GM23338 (cell line): ENCODE measurements at regions not wholly inside any gene's neighbourhood (a gene's known extent, or its start where the extent isn't known, plus 50 kb on each side); places are given as distances from the start of the nearest gene placed in this dataset.
A peak's percentile ranks its signal among the peaks of the same experiment; 100 is the strongest.
"Not testable (repeated sequence)": the region's sequence is repeated elsewhere in the genome, so short reads cannot be mapped to it uniquely, and the experiment has no call there.

Source experiments
- ATAC-seq: fragments of 200-7000 bp; cut with Tn5 transposase; 3 replicates; pipeline ENCODE4 v1.9.1; 2020
- DNase-seq: peaks from one replicate; pipeline ENCODE4 v3.0.0-alpha.2; 2015; ENCODE audit warnings: low spot score
- H2AFZ ChIP-seq: fragments of 200-600 bp; sonication (generic); 2 replicates; pipeline ENCODE4 v1.8.0; 2016; ENCODE audit warnings: antibody characterized with exemption, mild to moderate bottlenecking, moderate library complexity
- H3F3A ChIP-seq: fragments of 200-600 bp; sonication (generic); replicated peaks from 2 replicates; pipeline ENCODE4 v1.8.0; 2017; ENCODE audit warnings: antibody characterized with exemption, mixed run types, low read depth
- H3K27ac ChIP-seq: fragments of 200-600 bp; sonication (generic); 2 replicates; pipeline ENCODE4 v1.6.1; 2016; ENCODE audit warnings: low read depth
- H3K27me3 ChIP-seq: fragments of 200-600 bp; sonication (generic); 2 replicates; pipeline ENCODE4 v1.8.0; 2016; ENCODE audit warnings: mild to moderate bottlenecking, mixed run types, moderate library complexity; ENCODE audit not compliant: insufficient read depth
- H3K36me3 ChIP-seq: fragments of 200-600 bp; sonication (generic); 2 replicates; pipeline ENCODE4 v1.8.0; 2016; ENCODE audit warnings: mild to moderate bottlenecking; ENCODE audit not compliant: insufficient read depth
- H3K4me1 ChIP-seq: fragments of 200-600 bp; sonication (generic); 2 replicates; pipeline ENCODE4 v1.8.0; 2016; ENCODE audit warnings: mild to moderate bottlenecking, moderate library complexity; ENCODE audit not compliant: insufficient read depth
- H3K4me2 ChIP-seq: fragments of 200-600 bp; sonication (generic); 2 replicates; pipeline ENCODE4 v1.7.1; 2017; ENCODE audit warnings: mixed run types
- H3K4me3 ChIP-seq: fragments of 200-600 bp; sonication (generic); 2 replicates; pipeline ENCODE4 v1.6.1; 2016; ENCODE audit warnings: mixed run types
- H3K79me2 ChIP-seq: fragments of 200-600 bp; sonication (generic); replicated peaks from 2 replicates; pipeline ENCODE4 v1.8.0; 2017; ENCODE audit warnings: mild to moderate bottlenecking; ENCODE audit not compliant: insufficient read depth
- H3K9me2 ChIP-seq: fragments of 200-600 bp; sonication (generic); 2 replicates; pipeline ENCODE4 v1.8.0; 2017; ENCODE audit not compliant: insufficient read depth
- H4K20me1 ChIP-seq: fragments of 200-600 bp; sonication (generic); replicated peaks from 2 replicates; pipeline ENCODE4 v1.8.0; 2017; ENCODE audit warnings: mild to moderate bottlenecking; ENCODE audit not compliant: insufficient read depth
- H3K27ac Mint-ChIP-seq: 2 replicates; pipeline ENCODE4 v1.8.0; 2020; ENCODE audit warnings: inconsistent platforms, mild to moderate bottlenecking, moderate library complexity, mixed read lengths
- H3K27me3 Mint-ChIP-seq: 3 replicates; pipeline ENCODE4 v1.8.0; 2022; ENCODE audit warnings: low read depth, mild to moderate bottlenecking, moderate library complexity, mixed read lengths, inconsistent platforms; ENCODE audit not compliant: insufficient read depth, poor library complexity
- H3K36me3 Mint-ChIP-seq: 3 replicates; pipeline ENCODE4 v1.8.0; 2021; ENCODE audit warnings: low read depth, mild to moderate bottlenecking, inconsistent platforms, moderate library complexity, mixed read lengths
- H3K4me1 Mint-ChIP-seq: 3 replicates; pipeline ENCODE4 v1.8.0; 2020; ENCODE audit warnings: mild to moderate bottlenecking, inconsistent platforms, mixed read lengths
- H3K4me3 Mint-ChIP-seq: 3 replicates; pipeline ENCODE4 v1.8.0; 2021; ENCODE audit warnings: moderate library complexity, mild to moderate bottlenecking, inconsistent platforms, mixed read lengths
- H3K9me3 Mint-ChIP-seq: 3 replicates; pipeline ENCODE4 v1.8.0; 2020; ENCODE audit warnings: moderate library complexity, mild to moderate bottlenecking, inconsistent platforms, mixed read lengths
- CREB1 ChIP-seq: fragments of 250-450 bp; sonication (Bioruptor Pico); IDR thresholded peaks from 2 replicates; pipeline ENCODE4 v1.5.0; 2020; ENCODE audit warnings: low read depth, mild to moderate bottlenecking, moderate library complexity
- CTCF ChIP-seq, 2 experiments: fragments of 200-600 bp in 1 of 2; sonication (generic) in 1 of 2; conservative IDR thresholded peaks; 2 replicates each; pipeline versions ENCODE4 v1.5.1 to v1.6.1; 2016 to 2017; ENCODE audit warnings: antibody characterized with exemption in 2 of 2, low read depth in 2 of 2, mild to moderate bottlenecking in 2 of 2, moderate library complexity in 1 of 2
- ETS1 ChIP-seq: IDR thresholded peaks from 2 replicates; pipeline ENCODE4 v1.6.1; 2016; ENCODE audit warnings: antibody characterized with exemption
- POLR2AphosphoS5 ChIP-seq: IDR thresholded peaks from 2 replicates; pipeline ENCODE4 v1.6.1; 2016; ENCODE audit warnings: antibody characterized with exemption, low read depth
- ZNF114 ChIP-seq: fragments of 250-450 bp; sonication (Bioruptor Pico); IDR thresholded peaks from 2 replicates; pipeline ENCODE4 v1.5.0; 2020; ENCODE audit warnings: mild to moderate bottlenecking, moderate library complexity
- ZNF331 ChIP-seq: fragments of 250-450 bp; sonication (Bioruptor Pico); IDR thresholded peaks from 2 replicates; pipeline ENCODE4 v1.5.0; 2020; ENCODE audit warnings: low read depth, mild to moderate bottlenecking, moderate library complexity
- ZNF462 ChIP-seq: fragments of 250-450 bp; sonication (Bioruptor Pico); IDR thresholded peaks from 2 replicates; pipeline ENCODE4 v1.5.0; 2020; ENCODE audit warnings: mild to moderate bottlenecking, moderate library complexity

- not testable (repeated sequence) for H3F3A ChIP-seq, H3K4me3 ChIP-seq, H3K27me3 Mint-ChIP-seq, H3K9me2 ChIP-seq, H4K20me1 ChIP-seq, H3K9me3 Mint-ChIP-seq, H3K36me3 ChIP-seq, H2AFZ ChIP-seq, H3K27ac Mint-ChIP-seq, H3K27ac ChIP-seq, H3K79me2 ChIP-seq, DNase-seq, ATAC-seq, H3K36me3 Mint-ChIP-seq, H3K4me2 ChIP-seq, H3K27me3 ChIP-seq, H3K4me1 Mint-ChIP-seq, H3K4me1 ChIP-seq, H3K4me3 Mint-ChIP-seq
These were observed 1282.2 kb upstream of the ADGRL4 start for GRCh38 chr1:80288750-80289149.

- H3F3A ChIP-seq: no peaks in the 10 kb centered on the region
- no peak overlapping the region for H3K27ac Mint-ChIP-seq
- no peaks in the 10 kb centered on the region for H3K36me3 ChIP-seq
- H3K27ac ChIP-seq: no peak overlapping the region
- H3K9me2 ChIP-seq: no peaks in the 10 kb centered on the region
- no peak overlapping the region for H3K4me3 ChIP-seq
- DNase-seq (no peak), ATAC-seq (no peak)
- H3K79me2 ChIP-seq: no peaks in the 10 kb centered on the region
- no peak overlapping the region for H3K4me3 Mint-ChIP-seq
- peak overlapping the region; percentile 40; the same call in 1 of the 2 replicates for H2AFZ ChIP-seq
- H3K4me1 ChIP-seq: no peaks in the 10 kb centered on the region
- TF ChIP-seq ETS1 (no peak), POLR2AphosphoS5 (no peak)
- H3K4me2 ChIP-seq: no peak overlapping the region
- no peaks in the 10 kb centered on the region for H3K27me3 Mint-ChIP-seq
- peaks cover 1% of the 10 kb centered on the region; the same call in 2 of the 3 replicates for H3K4me1 Mint-ChIP-seq
- no peaks in the 10 kb centered on the region for H4K20me1 ChIP-seq
- H3K36me3 Mint-ChIP-seq: no peaks in the 10 kb centered on the region
- no peaks in the 10 kb centered on the region for H3K27me3 ChIP-seq
- no peaks in the 10 kb centered on the region for H3K9me3 Mint-ChIP-seq
These were observed 1276.0 kb upstream of the ADGRL4 start for GRCh38 chr1:80282536-80282935.

- Mint-ChIP-seq H3K4me1 (peaks cover 6% of the 10 kb centered on the region; the same call in 2 of the 3 replicates), H3K4me3 (no peak overlapping the region), H3K36me3 (no peaks in the 10 kb centered on the region), H3K27me3 (no peaks in the 10 kb centered on the region), H3K27ac (no peak overlapping the region), H3K9me3 (no peaks in the 10 kb centered on the region)
- Histone ChIP-seq H3F3A (no peaks in the 10 kb centered on the region), H2AFZ (no peak overlapping the region), H3K27me3 (no peaks in the 10 kb centered on the region), H4K20me1 (no peaks in the 10 kb centered on the region), H3K4me1 (no peaks in the 10 kb centered on the region), H3K79me2 (no peaks in the 10 kb centered on the region), H3K4me2 (no peak overlapping the region), H3K27ac (no peak overlapping the region), H3K9me2 (no peaks in the 10 kb centered on the region; the same call in 1 of the 2 replicates), H3K36me3 (no peaks in the 10 kb centered on the region), H3K4me3 (no peak overlapping the region)
- ATAC-seq (no peak), DNase-seq (no peak)
- TF ChIP-seq CREB1: no peak
- no peak for TF ChIP-seq ZNF331 (CRISPR knock-in tag)
- TF ChIP-seq ZNF462 (CRISPR knock-in tag): no peak
- TF ChIP-seq ZNF114: no peak
- TF ChIP-seq ETS1: no peak
- TF ChIP-seq CTCF (conservative IDR thresholded peaks at IDR 0.05; ENCODE audit: low read depth in 2 of 2): no peak
These were observed 1272.4 kb upstream of the ADGRL4 start for GRCh38 chr1:80278936-80279335.
